Omental fat pad (tissue), 3 donors: ENCODE measurements at regions not wholly inside any gene's neighbourhood (a gene's known extent, or its start where the extent isn't known, plus 50 kb on each side); places are given as distances from the start of the nearest gene placed in this dataset.

Source experiments
- ATAC-seq: fragments of 150-250 bp; one replicate; pipeline ENCODE4 v1.9.1; 2016; ENCODE audit warnings: mild to moderate bottlenecking, moderate library complexity; ENCODE audit not compliant: low FRiP score
- DNase-seq: peaks from one replicate; pipeline ENCODE4 v3.0.0-alpha.2; 2019; ENCODE audit warnings: low spot score
- TF ChIP-seq, protein P1 (sequence below), 3 donors: fragments of 450-650 bp; IDR thresholded peaks; one replicate each; pipeline ENCODE4 v1.5.1; 2016 to 2017; ENCODE audit warnings: antibody characterized with exemption in 3 of 3, mild to moderate bottlenecking in 3 of 3, moderate library complexity in 2 of 3

DNA sequence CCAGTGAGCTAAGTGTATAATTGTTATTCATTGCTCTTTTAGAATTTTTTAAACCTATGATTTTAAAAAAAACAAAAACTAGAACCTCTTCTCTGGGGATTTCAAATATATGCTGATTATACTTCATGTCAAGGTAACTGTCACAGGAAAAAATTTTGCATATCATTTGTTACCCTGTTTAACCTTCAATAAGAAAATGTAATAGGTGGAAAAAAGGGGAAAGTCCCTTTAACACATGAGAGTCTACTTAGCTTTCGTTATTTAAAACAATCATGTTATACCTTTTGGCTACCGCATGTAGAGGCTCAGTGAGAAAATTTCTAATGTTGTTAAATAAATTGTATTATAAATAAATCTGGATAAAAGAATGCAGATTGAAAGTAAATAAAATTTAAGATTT, 190.1 kb upstream of the AKR1E2 start:
- DNase-seq (no peak), ATAC-seq (no peak)
- TF ChIP-seq, protein P1, sequence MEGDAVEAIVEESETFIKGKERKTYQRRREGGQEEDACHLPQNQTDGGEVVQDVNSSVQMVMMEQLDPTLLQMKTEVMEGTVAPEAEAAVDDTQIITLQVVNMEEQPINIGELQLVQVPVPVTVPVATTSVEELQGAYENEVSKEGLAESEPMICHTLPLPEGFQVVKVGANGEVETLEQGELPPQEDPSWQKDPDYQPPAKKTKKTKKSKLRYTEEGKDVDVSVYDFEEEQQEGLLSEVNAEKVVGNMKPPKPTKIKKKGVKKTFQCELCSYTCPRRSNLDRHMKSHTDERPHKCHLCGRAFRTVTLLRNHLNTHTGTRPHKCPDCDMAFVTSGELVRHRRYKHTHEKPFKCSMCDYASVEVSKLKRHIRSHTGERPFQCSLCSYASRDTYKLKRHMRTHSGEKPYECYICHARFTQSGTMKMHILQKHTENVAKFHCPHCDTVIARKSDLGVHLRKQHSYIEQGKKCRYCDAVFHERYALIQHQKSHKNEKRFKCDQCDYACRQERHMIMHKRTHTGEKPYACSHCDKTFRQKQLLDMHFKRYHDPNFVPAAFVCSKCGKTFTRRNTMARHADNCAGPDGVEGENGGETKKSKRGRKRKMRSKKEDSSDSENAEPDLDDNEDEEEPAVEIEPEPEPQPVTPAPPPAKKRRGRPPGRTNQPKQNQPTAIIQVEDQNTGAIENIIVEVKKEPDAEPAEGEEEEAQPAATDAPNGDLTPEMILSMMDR (IDR thresholded peaks at IDR 0.05): no peak

DNA sequence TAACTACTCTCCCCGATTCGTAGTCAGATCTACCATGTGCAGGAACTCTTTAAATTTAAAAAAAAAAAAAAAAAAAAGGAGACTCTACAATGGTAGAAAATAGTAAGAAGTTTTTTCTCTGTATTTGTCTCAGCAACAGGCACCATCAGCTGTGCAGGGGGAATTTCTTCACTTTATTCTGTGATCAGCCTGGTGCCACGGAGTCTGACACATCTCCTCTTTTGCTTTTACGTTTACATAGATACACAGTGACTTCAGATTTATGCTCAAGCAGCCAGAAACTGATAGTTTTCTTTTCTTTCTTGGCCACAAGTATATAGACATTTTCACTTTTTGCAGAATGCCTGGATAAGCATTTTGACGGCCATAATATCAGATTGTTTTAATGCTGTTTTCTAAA, 190.6 kb upstream of the AKR1E2 start:
- ATAC-seq: no peak
- DNase-seq: no peak
- TF ChIP-seq, protein P1 (IDR thresholded peaks at IDR 0.05): no peak

DNA sequence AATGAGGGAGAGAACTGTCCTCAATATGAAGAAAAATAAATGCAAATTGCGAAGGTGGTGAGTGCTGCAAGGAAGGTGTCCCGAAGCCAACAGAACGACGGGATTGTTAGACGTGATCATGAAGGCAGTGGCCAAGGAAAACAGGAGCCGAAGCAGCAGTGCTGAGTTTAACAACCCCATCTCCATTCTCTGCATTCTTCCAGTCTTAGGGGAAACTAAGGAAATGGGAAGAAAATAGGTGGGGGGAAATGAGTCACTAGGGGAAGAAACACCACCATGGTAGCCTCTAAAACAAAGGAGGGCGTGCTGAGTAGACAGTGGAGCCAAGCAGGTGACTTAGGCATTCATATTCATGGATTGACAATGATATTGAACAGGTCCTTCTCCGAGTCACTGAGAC, 192.2 kb upstream of the AKR1E2 start:
- DNase-seq: no peak
- no peak for ATAC-seq

DNA sequence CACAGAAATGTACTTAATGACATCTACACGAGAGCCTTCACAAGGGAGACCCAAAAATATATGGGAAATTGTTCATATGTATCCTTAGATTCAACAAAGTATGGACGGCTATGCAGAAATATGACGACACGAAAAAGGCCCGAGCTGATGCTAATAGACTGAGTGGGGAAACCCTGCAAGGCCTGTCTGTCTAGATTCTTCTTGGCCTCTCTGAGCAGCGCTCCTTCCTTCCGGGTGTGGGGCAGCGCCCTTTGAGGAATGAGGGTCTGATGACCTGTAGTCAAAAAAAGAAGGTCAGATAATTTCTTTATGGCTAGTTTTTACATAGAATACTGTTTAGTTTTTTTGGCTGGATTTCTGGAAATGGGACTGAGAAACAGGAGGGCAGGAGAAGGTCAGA, 192.8 kb upstream of the AKR1E2 start:
- TF ChIP-seq, protein P1 (IDR thresholded peaks at IDR 0.05): no peak
- ATAC-seq (no peak), DNase-seq (no peak)

More for the DNA sequence above, 192.2 kb upstream of the AKR1E2 start:
- TF ChIP-seq, protein P1 (IDR thresholded peaks at IDR 0.05): no peak

DNA sequence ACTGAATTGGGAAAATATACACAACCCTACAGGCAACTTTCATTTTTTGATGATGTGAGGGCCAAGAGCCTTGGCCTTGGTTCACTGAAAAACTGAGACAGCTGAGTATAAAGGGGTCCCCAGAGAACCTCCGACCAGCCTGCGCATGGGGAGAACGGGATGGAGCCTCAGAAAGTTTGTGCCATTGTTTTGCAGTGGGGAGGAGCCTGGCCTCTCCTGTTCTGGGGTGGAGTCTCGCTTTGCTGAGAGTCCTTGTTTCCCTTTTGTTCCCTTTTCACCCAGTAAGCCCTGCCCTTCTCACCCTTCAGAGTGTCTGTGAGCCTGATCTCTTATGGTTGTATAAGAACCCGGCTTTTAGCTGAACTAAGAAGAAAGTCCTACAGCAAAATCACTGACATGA, 193.2 kb upstream of the AKR1E2 start:
- DNase-seq: no peak
- TF ChIP-seq, protein P1 (IDR thresholded peaks at IDR 0.05): no peak
- no peak for ATAC-seq

DNA sequence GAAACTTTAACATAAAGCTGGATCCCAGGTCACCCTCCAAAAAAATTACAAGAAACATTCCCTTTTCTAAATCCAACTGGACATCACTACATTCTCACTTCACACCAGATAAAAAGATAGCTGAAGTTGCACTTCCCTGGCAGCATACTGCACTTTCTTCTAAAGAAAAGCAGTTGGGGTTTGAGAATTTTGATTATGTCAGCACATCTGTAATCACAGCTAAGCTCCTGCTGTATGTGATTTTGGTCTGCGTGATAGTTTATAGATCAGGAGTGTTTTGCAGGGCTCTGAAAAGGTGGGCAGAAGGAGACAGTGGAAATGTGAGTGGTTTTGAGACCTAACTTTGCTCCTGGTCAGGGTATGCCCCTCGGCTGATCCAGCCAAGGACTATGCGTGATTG, 199.1 kb upstream of the AKR1E2 start:
- TF ChIP-seq, protein P1 (IDR thresholded peaks at IDR 0.05): no peak
- DNase-seq (no peak), ATAC-seq (no peak)

DNA sequence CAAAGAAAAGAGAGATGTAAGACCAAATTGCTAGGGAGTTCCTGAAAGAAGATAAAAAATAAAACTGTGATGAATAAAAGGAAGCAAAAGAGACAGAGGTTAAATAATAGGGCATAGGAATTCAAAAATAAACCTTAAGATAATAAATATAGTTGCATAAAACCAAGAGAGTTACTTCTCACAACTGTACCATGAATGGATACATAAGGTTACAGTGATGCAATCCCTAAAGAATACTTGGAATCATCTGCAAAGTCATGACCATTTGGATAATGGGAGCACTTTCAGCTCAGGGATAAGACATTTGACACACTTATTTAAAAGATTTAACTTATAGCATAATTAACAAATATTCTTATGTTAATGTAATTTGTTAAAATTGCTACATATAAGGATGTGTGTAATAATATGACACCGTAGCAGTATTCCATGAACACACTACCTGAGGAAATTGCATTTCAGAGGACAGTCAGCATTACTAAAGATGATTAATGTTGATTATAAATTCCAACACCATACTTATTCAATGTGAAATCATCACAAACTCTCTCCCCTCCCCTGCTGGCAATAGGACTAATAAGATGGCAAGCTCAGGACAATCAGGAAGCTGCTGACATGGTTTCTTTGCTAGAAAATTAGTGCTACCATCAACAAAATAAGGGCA, 202.1 kb upstream of the AKR1E2 start:
- DNase-seq: no peak
- ATAC-seq: no peak
- TF ChIP-seq, protein P1 (IDR thresholded peaks at IDR 0.05): no peak
